C4-2B (cell line): ENCODE measurements at regions not wholly inside any gene's neighbourhood (a gene's known extent, or its start where the extent isn't known, plus 50 kb on each side); places are given as distances from the start of the nearest gene placed in this dataset.

ENCODE experiments used
- CTCF ChIP-seq: fragments of 450-650 bp; conservative IDR thresholded peaks from 2 replicates; pipeline ENCODE4 v1.5.1; 2017; ENCODE audit warnings: mild to moderate bottlenecking
- ZFX ChIP-seq: fragments of 450-650 bp; IDR thresholded peaks from 2 replicates; pipeline ENCODE4 v1.6.1; 2017

- TF ChIP-seq CTCF, result no peak
- no peak for TF ChIP-seq ZFX
Observed at GRCh38 chr20:22924046-22924737, 110.9 kb upstream of the SSTR4 start.
